ENCODE measurements at regions not wholly inside any gene's neighbourhood (a gene's known extent, or its start where the extent isn't known, plus 50 kb on each side); places are given as distances from the start of the nearest gene placed in this dataset.

GRCh38 chrX:7204619-7205018, 56.7 kb upstream of the PUDP start:
- TF ChIP-seq CTCF (conservative IDR thresholded peaks at IDR 0.05) (no peak), EZH2 (IDR thresholded peaks at IDR 0.05; ENCODE audit: low read depth) (no peak)
